ENCODE measurements at regions not wholly inside any gene's neighbourhood (a gene's known extent, or its start where the extent isn't known, plus 50 kb on each side); places are given as distances from the start of the nearest gene placed in this dataset.

- no peaks in the 10 kb centered on the region for H3K4me1 Mint-ChIP-seq
- Histone ChIP-seq H2AFZ (no peak overlapping the region), H3K27me3 (ENCODE audit: insufficient read depth) (no peaks in the 10 kb centered on the region), H3K4me2 (no peak overlapping the region), H3K27ac (ENCODE audit: low read depth) (no peak overlapping the region), H3K79me2 (replicated peaks; ENCODE audit: insufficient read depth) (no peaks in the 10 kb centered on the region), H3K36me3 (ENCODE audit: insufficient read depth) (no peaks in the 10 kb centered on the region), H3K4me3 (no peak overlapping the region), H3K9me2 (ENCODE audit: insufficient read depth) (no peaks in the 10 kb centered on the region; the same call in 1 of the 2 replicates), H3K4me1 (ENCODE audit: insufficient read depth) (no peaks in the 10 kb centered on the region), H3F3A (replicated peaks; ENCODE audit: low read depth) (no peaks in the 10 kb centered on the region), H4K20me1 (replicated peaks; ENCODE audit: insufficient read depth) (no peaks in the 10 kb centered on the region)
- H3K9me3 Mint-ChIP-seq: peaks cover 3% of the 10 kb centered on the region; the same call in 1 of the 3 replicates
- no peak overlapping the region for H3K27ac Mint-ChIP-seq
- H3K36me3 Mint-ChIP-seq (ENCODE audit: low read depth): no peaks in the 10 kb centered on the region
- DNase-seq (ENCODE audit: low spot score): no peak
- no peak for TF ChIP-seq ZNF114 (CRISPR knock-in tag; IDR thresholded peaks at IDR 0.05)
- no peak for TF ChIP-seq POLR2AphosphoS5 (IDR thresholded peaks at IDR 0.05; ENCODE audit: low read depth)
- no peak for TF ChIP-seq JUNB (IDR thresholded peaks at IDR 0.05; ENCODE audit: unreplicated experiment)
- no peak for TF ChIP-seq ZNF331 (CRISPR knock-in tag; IDR thresholded peaks at IDR 0.05; ENCODE audit: low read depth)
- no peak for TF ChIP-seq EZH2 (IDR thresholded peaks at IDR 0.05; ENCODE audit: low read depth, unreplicated experiment)
- no peak for TF ChIP-seq CTCF (conservative IDR thresholded peaks at IDR 0.05; ENCODE audit: low read depth in 2 of 2)
- TF ChIP-seq EZH2phosphoT487 (IDR thresholded peaks at IDR 0.05; ENCODE audit: unreplicated experiment): no peak
- TF ChIP-seq ZNF462 (CRISPR knock-in tag; IDR thresholded peaks at IDR 0.05): no peak
- TF ChIP-seq NANOG (IDR thresholded peaks at IDR 0.05; ENCODE audit: borderline replicate concordance): no peak
- TF ChIP-seq ETS1 (IDR thresholded peaks at IDR 0.05): no peak
- no peak for TF ChIP-seq REST (IDR thresholded peaks at IDR 0.05; ENCODE audit: unreplicated experiment)
- TF ChIP-seq CREB1 (CRISPR knock-in tag; IDR thresholded peaks at IDR 0.05; ENCODE audit: low read depth): no peak
- no peak for ATAC-seq
- H3K4me3 Mint-ChIP-seq: no peak overlapping the region
- H3K27me3 Mint-ChIP-seq (ENCODE audit: insufficient read depth, low read depth, poor library complexity): no peaks in the 10 kb centered on the region
Measured at GRCh38 chr2:52765735-52766134, 1001.9 kb upstream of the CHAC2 start.

All from GM23338 (cell line).